ENCODE measurements at regions not wholly inside any gene's neighbourhood (a gene's known extent, or its start where the extent isn't known, plus 50 kb on each side); places are given as distances from the start of the nearest gene placed in this dataset.

DNA sequence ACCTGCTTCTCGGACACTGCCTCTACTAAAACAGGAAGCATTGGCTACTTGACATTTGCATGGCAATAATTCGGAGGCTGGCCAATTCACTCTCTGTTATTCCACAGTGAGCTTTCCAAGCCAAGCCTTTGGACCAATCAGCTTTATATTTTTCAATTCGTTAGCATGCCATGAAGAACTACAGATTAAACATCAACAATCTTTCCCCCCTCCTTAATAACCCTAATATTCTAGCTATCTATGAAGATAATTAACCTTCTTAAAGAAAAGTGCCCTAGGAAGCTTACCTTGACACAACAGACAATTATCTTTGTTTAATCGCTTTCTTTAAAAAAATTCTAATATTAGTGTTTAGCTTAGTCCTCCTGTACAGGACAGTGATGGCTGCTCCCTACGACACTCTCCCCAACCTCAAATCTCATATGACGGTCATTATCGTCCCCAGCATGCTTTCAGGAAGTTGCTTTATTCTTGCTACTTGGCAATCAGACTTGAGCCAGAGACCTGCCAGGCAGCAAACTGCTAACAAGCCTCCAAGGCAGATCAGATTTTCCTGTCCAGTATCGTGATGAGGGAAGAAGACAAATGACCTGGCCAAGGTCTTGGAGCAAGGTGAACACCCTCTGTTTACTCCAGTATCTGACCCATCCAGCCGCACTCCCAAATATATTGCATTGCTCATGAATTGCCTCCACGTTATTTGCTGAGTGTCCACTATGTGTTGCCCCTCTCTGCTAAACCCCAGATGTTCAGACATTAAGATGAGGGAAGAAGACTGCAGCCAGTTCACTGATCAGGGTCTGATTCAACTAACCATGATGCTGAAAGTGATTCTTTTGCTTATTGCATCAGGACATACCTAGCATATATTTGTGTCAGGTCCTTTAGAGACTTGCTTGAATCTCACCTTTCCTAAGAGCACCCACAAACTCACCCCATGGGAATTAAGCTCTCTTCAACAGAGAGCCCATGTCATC, 68.1 kb upstream of the LPP start:
- peaks cover 0 to 23% (median 15%) of the 10 kb centered on the region in 10 experiments; a peak in 14 of 20 replicates for H3K4me1 ChIP-seq
- H3K36me3 ChIP-seq = no peaks in the 10 kb centered on the region
- H3K9ac ChIP-seq = no peak overlapping the region
- H3K27me3 ChIP-seq = no peaks in the 10 kb centered on the region
- no peak for TF ChIP-seq Cebpa-rat (IDR thresholded peaks at IDR 0.05)
- H3K27ac ChIP-seq = no peak overlapping the region
- no peak overlapping the region for H3K4me3 ChIP-seq
- H3K4me2 ChIP-seq = peak overlapping the region in 6 of 11 experiments; percentile 3 to 47 (median 32); a peak in 9 of 22 replicates
- H3K9me3 ChIP-seq (replicated peaks in 1 of 11) = peaks cover 0 to 5% (median 0%) of the 10 kb centered on the region in 11 experiments; a peak in 1 of 22 replicates
- H4K20me1 ChIP-seq = no peaks in the 10 kb centered on the region

DNA sequence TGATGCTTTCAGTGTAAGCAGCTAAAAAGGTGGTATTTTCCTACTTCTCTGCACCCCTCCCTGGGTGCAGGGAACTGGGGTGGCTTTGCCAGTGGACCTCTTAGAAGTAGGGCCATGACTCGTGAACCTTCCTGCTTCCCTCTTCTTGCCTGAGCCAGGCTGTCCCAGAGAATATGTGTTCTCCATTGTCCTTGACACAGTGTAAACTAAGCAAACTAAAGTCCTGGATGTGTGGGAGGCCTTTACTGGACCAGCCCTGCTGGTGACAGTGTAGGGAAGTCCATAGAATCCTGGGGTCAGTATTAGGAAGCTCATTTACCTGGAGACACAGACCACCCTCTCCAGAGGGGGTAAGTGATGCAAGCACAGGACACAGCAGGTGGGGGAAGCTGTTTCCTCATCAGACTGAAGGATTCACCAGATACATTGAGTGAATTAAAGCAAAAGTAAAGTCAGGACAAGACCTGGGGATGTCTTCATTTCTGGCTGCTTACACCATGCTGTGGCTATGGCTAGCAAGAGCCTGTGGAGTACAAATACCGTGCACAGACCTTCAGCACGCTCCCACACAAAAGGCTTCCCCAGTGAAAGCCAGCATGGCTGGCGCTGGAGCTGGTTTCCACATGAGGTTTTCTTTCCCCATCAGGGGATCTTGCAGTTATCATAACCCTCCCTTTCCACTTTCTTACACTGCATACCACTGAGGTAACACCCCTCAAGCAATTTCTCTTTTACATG, 64.8 kb upstream of the LPP start:
- Histone ChIP-seq H3K27ac (no peak overlapping the region), H3K9me3 (replicated peaks in 1 of 11) (peaks cover 0 to 10% (median 0%) of the 10 kb centered on the region in 11 experiments; a peak in 1 of 22 replicates), H3K36me3 (no peaks in the 10 kb centered on the region), H3K4me2 (peak overlapping the region in 4 of 11 experiments; percentile 3 to 33 (median 11); a peak in 5 of 22 replicates), H3K4me1 (peaks cover 0 to 29% (median 15%) of the 10 kb centered on the region in 10 experiments; a peak in 13 of 20 replicates), H3K9ac (no peak overlapping the region), H3K27me3 (no peaks in the 10 kb centered on the region), H3K4me3 (no peak overlapping the region), H4K20me1 (no peaks in the 10 kb centered on the region)
- no peak for TF ChIP-seq Cebpa-rat (IDR thresholded peaks at IDR 0.05)

DNA sequence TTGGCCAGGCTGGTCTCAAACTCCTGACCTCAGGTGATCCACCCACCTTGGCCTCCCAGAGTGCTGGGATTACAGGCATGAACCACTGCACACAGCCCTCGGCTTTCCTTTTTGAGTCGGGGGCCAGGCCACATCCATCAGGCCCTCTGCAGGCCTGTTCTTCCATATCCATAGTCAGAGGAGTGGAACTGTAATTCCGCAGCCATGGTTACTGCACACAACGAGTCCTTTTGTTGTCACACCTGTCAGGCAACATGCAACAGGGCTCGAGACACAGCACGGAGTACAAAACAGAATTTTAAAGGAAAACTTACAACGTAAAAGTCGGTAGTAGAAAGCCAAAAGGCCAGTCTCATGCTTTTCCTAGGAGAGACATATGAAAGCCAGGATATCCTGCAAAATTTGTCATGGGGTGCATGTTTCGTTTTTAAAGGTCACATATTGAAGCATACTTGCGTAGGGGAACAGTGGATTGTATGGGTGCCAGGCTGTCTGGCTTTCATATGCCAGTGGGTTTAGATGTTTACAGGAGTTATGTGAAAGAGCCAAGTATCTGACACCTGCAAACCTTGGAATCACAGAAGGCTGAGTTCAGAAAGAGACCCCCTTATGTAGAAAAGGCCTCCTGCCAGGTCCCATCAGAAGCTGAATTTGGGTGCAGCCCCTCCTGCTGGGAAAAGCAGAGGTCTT, 63.2 kb upstream of the LPP start:
- no peak for TF ChIP-seq Cebpa-rat (IDR thresholded peaks at IDR 0.05)
- Histone ChIP-seq H3K36me3 (no peaks in the 10 kb centered on the region), H3K27me3 (no peaks in the 10 kb centered on the region), H4K20me1 (no peaks in the 10 kb centered on the region), H3K27ac (no peak overlapping the region), H3K4me2 (no peak overlapping the region), H3K4me3 (no peak overlapping the region), H3K4me1 (peaks cover 0 to 19% (median 7%) of the 10 kb centered on the region in 10 experiments; a peak in 10 of 20 replicates), H3K9ac (no peak overlapping the region), H3K9me3 (replicated peaks in 1 of 11) (peaks cover 0 to 10% (median 0%) of the 10 kb centered on the region in 11 experiments; a peak in 1 of 22 replicates)

DNA sequence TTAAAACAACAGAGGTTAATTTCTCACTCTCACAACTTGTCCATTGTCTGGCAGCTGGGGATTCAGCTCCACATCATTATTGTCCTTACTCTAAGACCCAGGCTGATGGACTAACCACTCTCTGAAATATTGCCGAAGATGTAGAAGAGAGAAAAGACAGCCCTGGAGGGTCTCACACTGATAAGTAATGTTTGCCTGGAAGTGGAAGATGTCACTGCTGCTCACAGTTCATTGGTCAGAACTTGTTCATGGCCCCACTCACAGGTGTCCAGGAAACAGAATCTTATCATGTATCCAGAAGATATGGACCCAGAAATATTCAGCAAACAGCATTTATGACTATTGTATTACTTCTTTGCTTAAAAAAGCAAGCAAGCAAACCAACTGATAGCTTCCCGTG, 62.2 kb upstream of the LPP start:
- no peak overlapping the region for H3K4me3 ChIP-seq
- TF ChIP-seq Cebpa-rat (IDR thresholded peaks at IDR 0.05) = no peak

DNA sequence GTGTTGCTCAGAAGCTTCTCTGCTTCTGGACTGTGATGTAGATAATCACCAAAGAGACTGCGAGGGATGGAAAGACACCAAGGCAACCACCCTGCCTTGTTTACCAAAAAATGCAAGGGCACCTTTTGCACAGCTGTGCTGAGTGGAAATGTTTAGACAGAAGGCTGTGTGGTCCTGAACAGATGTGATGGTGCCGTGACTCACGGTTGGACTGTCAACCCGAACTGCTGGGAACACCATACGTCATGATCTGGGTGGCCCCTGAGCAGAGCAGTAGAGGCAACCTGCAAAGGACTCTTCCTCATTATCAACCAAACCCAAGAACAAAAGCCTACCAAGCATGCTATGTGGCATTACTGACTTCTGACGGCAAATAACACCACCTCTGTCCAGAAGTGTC, 61.3 kb upstream of the LPP start:
- Histone ChIP-seq H3K4me3 (no peak overlapping the region), H3K27ac (no peak overlapping the region), H3K36me3 (no peaks in the 10 kb centered on the region), H4K20me1 (no peaks in the 10 kb centered on the region), H3K4me1 (peaks cover 7 to 34% (median 14%) of the 10 kb centered on the region in 10 experiments), H3K9ac (no peak overlapping the region), H3K4me2 (no peak overlapping the region), H3K27me3 (no peaks in the 10 kb centered on the region), H3K9me3 (replicated peaks in 1 of 11) (peaks cover 0 to 10% (median 0%) of the 10 kb centered on the region in 11 experiments; a peak in 1 of 22 replicates)
- no peak for TF ChIP-seq Cebpa-rat (IDR thresholded peaks at IDR 0.05)

More for the DNA sequence above, 62.2 kb upstream of the LPP start:
- peaks cover 0 to 10% (median 0%) of the 10 kb centered on the region in 11 experiments; a peak in 1 of 22 replicates for H3K9me3 ChIP-seq (replicated peaks in 1 of 11)
- 0 out of 22 replicates have a peak overlapping the region, but pooled peaks of 2 of the 11 experiments have one; percentile 1 to 4 for H3K4me2 ChIP-seq
- no peaks in the 10 kb centered on the region for H3K27me3 ChIP-seq
- H3K4me1 ChIP-seq = peaks cover 0 to 25% (median 7%) of the 10 kb centered on the region in 10 experiments; a peak in 12 of 20 replicates
- no peak overlapping the region for H3K27ac ChIP-seq
- H4K20me1 ChIP-seq = no peaks in the 10 kb centered on the region
- no peaks in the 10 kb centered on the region for H3K36me3 ChIP-seq
- no peak overlapping the region for H3K9ac ChIP-seq

DNA sequence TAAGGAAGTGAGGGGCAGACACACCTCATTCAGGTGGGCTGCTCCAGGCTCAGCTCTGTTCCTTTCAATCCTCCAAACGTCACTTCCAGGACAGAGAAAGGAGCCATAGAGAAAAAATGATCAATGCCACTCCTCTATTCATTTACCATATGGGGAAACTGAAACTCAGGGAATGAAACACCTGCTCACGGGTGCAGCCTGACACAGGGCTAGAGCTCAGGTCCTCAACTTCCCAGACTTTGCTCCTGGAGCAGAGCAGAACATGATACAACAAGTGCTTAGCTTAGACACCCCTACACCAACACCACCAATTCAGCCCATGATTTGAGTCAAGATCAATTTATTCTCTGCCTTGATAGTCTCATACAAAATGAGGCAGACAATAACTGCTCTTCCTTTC, 58.5 kb upstream of the LPP start:
- no peak overlapping the region for H3K27ac ChIP-seq
- no peak for TF ChIP-seq Cebpa-rat (IDR thresholded peaks at IDR 0.05)
- H3K9me3 ChIP-seq (replicated peaks in 1 of 11) = peaks cover 7 to 27% (median 19%) of the 10 kb centered on the region in 11 experiments
- H3K36me3 ChIP-seq = no peaks in the 10 kb centered on the region; a peak in 1 of 22 replicates
- no peak overlapping the region for H3K9ac ChIP-seq
- no peak overlapping the region for H3K4me3 ChIP-seq
- no peaks in the 10 kb centered on the region for H4K20me1 ChIP-seq
- H3K4me2 ChIP-seq = no peak overlapping the region
- no peaks in the 10 kb centered on the region for H3K27me3 ChIP-seq
- peaks cover 15 to 32% (median 18%) of the 10 kb centered on the region in 10 experiments for H3K4me1 ChIP-seq

DNA sequence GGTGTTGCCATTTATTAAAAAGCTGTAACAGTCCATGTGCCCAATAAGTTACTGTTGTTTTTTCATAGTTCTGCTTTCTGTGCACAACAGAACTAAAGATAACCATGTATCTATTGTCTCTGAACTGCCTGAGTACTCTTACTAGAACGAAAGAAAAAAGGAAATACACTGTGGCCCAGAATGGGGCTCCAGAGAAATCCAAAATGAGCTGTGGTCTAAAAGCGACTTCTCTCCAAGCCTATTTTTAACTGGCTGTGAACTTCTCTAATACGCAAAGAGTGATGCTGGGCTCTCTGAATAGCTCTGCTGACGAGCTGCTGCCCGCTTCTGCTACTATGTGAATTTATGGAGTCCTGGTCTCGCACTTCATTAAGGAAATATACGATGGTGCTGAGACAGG, 56.2 kb upstream of the LPP start:
- Histone ChIP-seq H3K4me2 (peak overlapping the region; percentile 59 to 81 (median 77)), H3K9ac (peak overlapping the region in 5 of 11 experiments; percentile 5 to 48 (median 21); a peak in 8 of 22 replicates), H3K4me1 (peaks cover 15 to 24% (median 18%) of the 10 kb centered on the region in 10 experiments), H3K36me3 (no peaks in the 10 kb centered on the region; a peak in 1 of 22 replicates), H3K4me3 (no peak overlapping the region), H3K9me3 (replicated peaks in 1 of 11) (peaks cover 19 to 42% (median 27%) of the 10 kb centered on the region in 11 experiments), H4K20me1 (no peaks in the 10 kb centered on the region), H3K27me3 (no peaks in the 10 kb centered on the region), H3K27ac (peak overlapping the region in 8 of 11 experiments; percentile 7 to 56 (median 30); a peak in 13 of 22 replicates)
- TF ChIP-seq Cebpa-rat (IDR thresholded peaks at IDR 0.05) = no peak

DNA sequence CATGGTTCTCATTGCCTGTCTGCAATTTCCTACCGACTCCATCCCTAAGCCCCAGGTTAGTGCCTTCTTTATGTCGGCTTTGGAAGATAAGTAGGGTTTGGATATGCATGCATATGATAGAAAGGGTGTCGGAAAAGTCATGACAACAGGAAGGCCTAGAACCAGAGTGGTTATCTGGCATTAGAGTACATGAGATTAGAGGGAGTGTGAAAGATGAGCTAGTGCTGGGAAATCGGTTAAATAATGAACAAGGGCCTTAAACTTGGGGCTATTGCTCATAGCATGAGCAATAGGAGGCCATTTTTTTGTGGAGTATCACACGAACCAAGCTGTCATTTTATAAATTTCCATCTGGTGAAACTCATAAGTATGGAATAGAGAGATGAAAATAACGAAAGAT, 54.0 kb upstream of the LPP start:
- H3K4me2 ChIP-seq = no peak overlapping the region
- H3K4me1 ChIP-seq = peaks cover 15 to 24% (median 18%) of the 10 kb centered on the region in 10 experiments
- no peak overlapping the region for H3K9ac ChIP-seq
- no peak overlapping the region for H3K4me3 ChIP-seq
- H3K27ac ChIP-seq = no peak overlapping the region
- peaks cover 19 to 41% (median 27%) of the 10 kb centered on the region in 11 experiments for H3K9me3 ChIP-seq (replicated peaks in 1 of 11)
- H3K27me3 ChIP-seq = no peaks in the 10 kb centered on the region
- no peaks in the 10 kb centered on the region for H4K20me1 ChIP-seq
- no peaks in the 10 kb centered on the region; a peak in 1 of 22 replicates for H3K36me3 ChIP-seq
- no peak for TF ChIP-seq Cebpa-rat (IDR thresholded peaks at IDR 0.05)
